SK-N-SH (cell line): ENCODE measurements at regions not wholly inside any gene's neighbourhood (a gene's known extent, or its start where the extent isn't known, plus 50 kb on each side); places are given as distances from the start of the nearest gene placed in this dataset.

Experiments used
- CTCF ChIA-PET: fragments of 300-600, 350-600 bp; formaldehyde crosslinking; extraction: SDS; loops from one replicate; lab custom pipeline; 2021; lab: Yijun Ruan, JAX
- POLR2A ChIA-PET: fragments of 350-600 bp; sonication (Branson Sonifier 250); formaldehyde crosslinking; extraction: SDS; loops from one replicate; lab custom pipeline; 2020; ENCODE audit warnings: antibody characterized with exemption, inconsistent platforms; lab: Yijun Ruan, JAX
- DNase-seq: peaks from one replicate; pipeline ENCODE4 v3.0.0; 2012
- H2AFZ ChIP-seq: fragments of 200-600 bp; sonication (generic); 2 replicates; pipeline ENCODE4 v1.8.1; 2016; ENCODE audit warnings: antibody characterized with exemption, mild to moderate bottlenecking, low read depth
- H3F3A ChIP-seq: fragments of 200-600 bp; sonication (generic); replicated peaks from 2 replicates; pipeline ENCODE3; 2016; ENCODE audit warnings: antibody characterized with exemption, mild to moderate bottlenecking; ENCODE audit not compliant: insufficient read depth
- H3K27ac ChIP-seq, 2 experiments: fragments of 200-500 bp in 1 of 2; fragments of 200-600 bp in 1 of 2; sonication (Bioruptor generic) in 1 of 2; sonication (generic), shearing (Covaris generic) in 1 of 2; 2 replicates each; pipeline versions ENCODE4 v1.5.1 to v1.6.1; 2014 to 2016; ENCODE audit warnings: low read depth in 2 of 2, inconsistent platforms in 1 of 2, low read length in 1 of 2, mild to moderate bottlenecking in 1 of 2, mixed read lengths in 1 of 2
- H3K27me3 ChIP-seq: fragments of 200-600 bp; sonication (generic), shearing (Covaris generic); 2 replicates; pipeline ENCODE4 v1.6.1; 2016; ENCODE audit warnings: mixed run types; ENCODE audit not compliant: insufficient read depth
- H3K36me3 ChIP-seq, 2 experiments: fragments of 200-500 bp in 1 of 2; fragments of 200-600 bp in 1 of 2; sonication (Bioruptor generic) in 1 of 2; sonication (generic) in 1 of 2; replicated peaks in 1 of 2; 2 replicates each; pipeline versions ENCODE3 to v1.5.1; 2014 to 2016; ENCODE audit warnings: low read length in 1 of 2, mild to moderate bottlenecking in 1 of 2; ENCODE audit not compliant: insufficient read depth in 2 of 2, control insufficient read depth in 1 of 2
- H3K4me1 ChIP-seq, 2 experiments: fragments of 200-500 bp in 1 of 2; fragments of 200-600 bp in 1 of 2; sonication (Bioruptor generic) in 1 of 2; sonication (generic), shearing (Covaris generic) in 1 of 2; 2 replicates each; pipeline versions ENCODE4 v1.5.1 to v1.6.1; 2014 to 2016; ENCODE audit warnings: low read depth in 1 of 2, low read length in 1 of 2, mixed run types in 1 of 2; ENCODE audit not compliant: insufficient read depth in 2 of 2, control insufficient read depth in 1 of 2
- H3K4me2 ChIP-seq: fragments of 200-600 bp; sonication (generic), shearing (Covaris generic); 2 replicates; pipeline ENCODE4 v1.6.1; 2017; ENCODE audit warnings: mixed run types
- H3K4me3 ChIP-seq, 2 experiments: fragments of 200-500 bp in 1 of 2; fragments of 200-600 bp in 1 of 2; sonication (Bioruptor generic) in 1 of 2; sonication (generic), shearing (Covaris generic) in 1 of 2; 2 replicates each; pipeline versions ENCODE4 v1.5.1 to v1.8.1; 2014 to 2016; ENCODE audit warnings: low read depth in 2 of 2, inconsistent platforms in 1 of 2, low read length in 1 of 2, mild to moderate bottlenecking in 1 of 2, mixed read lengths in 1 of 2, moderate library complexity in 1 of 2
- H3K79me2 ChIP-seq: fragments of 200-600 bp; sonication (generic); 2 replicates; pipeline ENCODE4 v1.8.1; 2017; ENCODE audit warnings: mild to moderate bottlenecking; ENCODE audit not compliant: insufficient read depth
- H3K9ac ChIP-seq: fragments of 200-600 bp; sonication (generic); 2 replicates; pipeline ENCODE4 v1.6.1; 2017; ENCODE audit warnings: mixed run types
- H3K9me2 ChIP-seq: fragments of 200-600 bp; sonication (generic); 2 replicates; pipeline ENCODE4 v1.6.1; 2017; ENCODE audit warnings: mixed run types
- H3K9me3 ChIP-seq: fragments of 200-600 bp; sonication (generic); 2 replicates; pipeline ENCODE4 v1.6.1; 2017; ENCODE audit warnings: mixed run types, mild to moderate bottlenecking, moderate library complexity
- H4K20me1 ChIP-seq: fragments of 200-600 bp; sonication (generic); 2 replicates; pipeline ENCODE4 v1.6.1; 2017; ENCODE audit warnings: mild to moderate bottlenecking, mixed run types; ENCODE audit not compliant: insufficient read depth
- CHD2 ChIP-seq: fragments of 150-350 bp; IDR thresholded peaks from 2 replicates; pipeline ENCODE4 v1.6.1; 2018; ENCODE audit warnings: low read length; ENCODE audit not compliant: partially characterized antibody
- EP300 ChIP-seq, 2 experiments: IDR thresholded peaks; 2 replicates each; pipeline versions ENCODE4 v1.4.0 to v1.6.1; 2012; ENCODE audit warnings: borderline replicate concordance in 1 of 2, low read depth in 1 of 2, low read length in 1 of 2
- GATA2 ChIP-seq: sonication (generic); formaldehyde crosslinking; IDR thresholded peaks from 2 replicates; pipeline ENCODE4 v1.5.0; 2020; ENCODE audit warnings: mild to moderate bottlenecking, missing genetic modification reagents
- JUND ChIP-seq: IDR thresholded peaks from 2 replicates; pipeline ENCODE4 v1.4.0; 2012
- MXI1 ChIP-seq: IDR thresholded peaks from 2 replicates; pipeline ENCODE4 v1.6.1; 2012; ENCODE audit warnings: mild to moderate bottlenecking, low read depth, low read length, improper control_type of control experiment
- RXRA ChIP-seq: IDR thresholded peaks from 2 replicates; pipeline ENCODE4 v1.4.0; 2012; ENCODE audit warnings: low read depth, mild to moderate bottlenecking, borderline replicate concordance
- ZBTB33 ChIP-seq: IDR thresholded peaks from 2 replicates; pipeline ENCODE4 v1.4.0; 2012; ENCODE audit warnings: low read depth, borderline replicate concordance
- WGBS: methylation state at CpG from one replicate; pipeline ENCODE4 v1.1.6; 2017; ENCODE audit warnings: low lambda C conversion rate; 5-methylcytosine and 5-hydroxymethylcytosine counted together
- TF ChIP-seq, protein P1 (sequence below): fragments of 200-600 bp; sonication (generic); IDR thresholded peaks from 2 replicates; pipeline ENCODE4 v1.6.1; 2017; ENCODE audit warnings: antibody characterized with exemption, mild to moderate bottlenecking, moderate library complexity
- TF ChIP-seq, protein P2 (sequence below): IDR thresholded peaks from 2 replicates; pipeline ENCODE4; 2012

DNA sequence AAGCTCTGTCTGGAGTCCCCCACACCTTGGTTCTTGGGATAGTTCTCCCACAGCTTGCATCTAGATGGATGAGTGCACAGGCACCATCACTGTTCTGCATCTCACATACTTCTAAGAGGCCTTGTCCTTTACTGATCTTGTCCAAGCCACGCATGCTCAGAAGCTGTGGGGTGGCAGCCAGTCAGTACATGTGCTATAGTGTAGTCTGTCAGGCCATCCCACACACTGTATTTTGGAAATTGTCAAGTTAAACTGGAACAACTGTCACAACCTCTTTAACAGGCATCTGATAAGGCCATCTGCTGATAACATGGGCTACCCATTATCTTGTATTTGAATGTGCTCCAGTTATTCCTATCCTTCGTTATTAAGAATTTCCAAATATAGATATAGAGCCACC lies 296.5 kb upstream of the AZI2 start:
- ChIA-PET POLR2A (no interaction called here), CTCF (interaction anchor here (2.0 kb wide), 1 partner anchor 23 kb away, joined by 8 read pairs; no protein-coding TSS in a partner anchor)
- TF ChIP-seq, protein P1, sequence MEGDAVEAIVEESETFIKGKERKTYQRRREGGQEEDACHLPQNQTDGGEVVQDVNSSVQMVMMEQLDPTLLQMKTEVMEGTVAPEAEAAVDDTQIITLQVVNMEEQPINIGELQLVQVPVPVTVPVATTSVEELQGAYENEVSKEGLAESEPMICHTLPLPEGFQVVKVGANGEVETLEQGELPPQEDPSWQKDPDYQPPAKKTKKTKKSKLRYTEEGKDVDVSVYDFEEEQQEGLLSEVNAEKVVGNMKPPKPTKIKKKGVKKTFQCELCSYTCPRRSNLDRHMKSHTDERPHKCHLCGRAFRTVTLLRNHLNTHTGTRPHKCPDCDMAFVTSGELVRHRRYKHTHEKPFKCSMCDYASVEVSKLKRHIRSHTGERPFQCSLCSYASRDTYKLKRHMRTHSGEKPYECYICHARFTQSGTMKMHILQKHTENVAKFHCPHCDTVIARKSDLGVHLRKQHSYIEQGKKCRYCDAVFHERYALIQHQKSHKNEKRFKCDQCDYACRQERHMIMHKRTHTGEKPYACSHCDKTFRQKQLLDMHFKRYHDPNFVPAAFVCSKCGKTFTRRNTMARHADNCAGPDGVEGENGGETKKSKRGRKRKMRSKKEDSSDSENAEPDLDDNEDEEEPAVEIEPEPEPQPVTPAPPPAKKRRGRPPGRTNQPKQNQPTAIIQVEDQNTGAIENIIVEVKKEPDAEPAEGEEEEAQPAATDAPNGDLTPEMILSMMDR = no peak
- peak; percentile 79; the same call in 1 of the 2 replicates for TF ChIP-seq MXI1
- no peak for TF ChIP-seq CHD2
- peak; percentile 34; the same call in 1 of the 2 replicates for TF ChIP-seq GATA2 (CRISPR knock-in tag)
- H3K4me1 ChIP-seq = peaks cover 0 to 14% of the 10 kb centered on the region in 2 experiments; a peak in 2 of 4 replicates
- H3F3A ChIP-seq = no peaks in the 10 kb centered on the region
- H3K4me2 ChIP-seq = no peak overlapping the region
- H3K27ac ChIP-seq = peak overlapping the region in 1 of 2 experiments; percentile 40; a peak in 1 of 4 replicates
- 29% methylated on average over 2 of the region's 2 CpGs for WGBS
- no peaks in the 10 kb centered on the region for H4K20me1 ChIP-seq
- no peaks in the 10 kb centered on the region for H3K36me3 ChIP-seq
- H3K9me2 ChIP-seq = no peaks in the 10 kb centered on the region
- H3K9ac ChIP-seq = no peak overlapping the region
- DNase-seq = peak; percentile 20
- no peaks in the 10 kb centered on the region for H3K79me2 ChIP-seq
- no peak overlapping the region for H2AFZ ChIP-seq
- no peak overlapping the region for H3K4me3 ChIP-seq
- no peaks in the 10 kb centered on the region for H3K27me3 ChIP-seq
- no peaks in the 10 kb centered on the region for H3K9me3 ChIP-seq

DNA sequence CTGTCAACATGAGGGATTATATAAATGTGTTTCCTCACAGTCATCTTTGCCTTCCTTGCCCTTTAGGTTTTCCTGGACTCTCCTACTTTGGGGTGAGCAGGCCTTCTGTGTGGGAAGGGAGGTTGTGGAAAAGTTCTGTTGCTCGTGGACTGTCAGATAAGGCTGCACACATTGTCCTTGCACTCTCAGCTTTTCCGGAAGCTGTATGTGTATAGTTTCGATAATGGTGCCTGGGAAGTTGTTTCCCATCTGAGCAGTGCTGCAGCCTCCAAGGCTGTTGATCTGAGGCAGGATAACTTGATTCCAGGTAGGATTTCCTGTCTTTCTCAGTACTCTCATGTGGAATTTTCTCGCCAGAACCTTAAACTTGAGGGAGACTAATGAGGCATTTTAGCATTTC lies 297.8 kb upstream of the AZI2 start:
- Histone ChIP-seq H3K4me3 (no peak overlapping the region), H3F3A (no peaks in the 10 kb centered on the region), H3K4me1 (peaks cover 0 to 14% of the 10 kb centered on the region in 2 experiments; a peak in 2 of 4 replicates), H2AFZ (no peak overlapping the region), H3K9me2 (no peaks in the 10 kb centered on the region), H3K79me2 (no peaks in the 10 kb centered on the region), H3K36me3 (no peaks in the 10 kb centered on the region), H4K20me1 (no peaks in the 10 kb centered on the region), H3K9ac (no peak overlapping the region), H3K9me3 (no peaks in the 10 kb centered on the region), H3K27ac (peak overlapping the region in 1 of 2 experiments; percentile 47; a peak in 2 of 4 replicates), H3K4me2 (no peak overlapping the region), H3K27me3 (no peaks in the 10 kb centered on the region)
- POLR2A ChIA-PET = no interaction called here
- WGBS = 45% methylated on average over 4 of the region's 4 CpGs
- CTCF ChIA-PET = interaction anchor here (1.1 to 2.0 kb wide), 4 partner anchors 11 to 66 kb away, joined by 3 to 8 read pairs (median 4); no protein-coding TSS in a partner anchor
- TF ChIP-seq JUND (no peak), GATA2 (CRISPR knock-in tag) (peak; percentile 26; the same call in 1 of the 2 replicates), EP300 (IDR thresholded peaks at IDR 0.05; ENCODE audit: borderline replicate concordance in 1 of 2, low read depth in 1 of 2, low read length in 1 of 2) (no peak), ZBTB33 (no peak), RXRA (no peak)
- TF ChIP-seq, protein P2, sequence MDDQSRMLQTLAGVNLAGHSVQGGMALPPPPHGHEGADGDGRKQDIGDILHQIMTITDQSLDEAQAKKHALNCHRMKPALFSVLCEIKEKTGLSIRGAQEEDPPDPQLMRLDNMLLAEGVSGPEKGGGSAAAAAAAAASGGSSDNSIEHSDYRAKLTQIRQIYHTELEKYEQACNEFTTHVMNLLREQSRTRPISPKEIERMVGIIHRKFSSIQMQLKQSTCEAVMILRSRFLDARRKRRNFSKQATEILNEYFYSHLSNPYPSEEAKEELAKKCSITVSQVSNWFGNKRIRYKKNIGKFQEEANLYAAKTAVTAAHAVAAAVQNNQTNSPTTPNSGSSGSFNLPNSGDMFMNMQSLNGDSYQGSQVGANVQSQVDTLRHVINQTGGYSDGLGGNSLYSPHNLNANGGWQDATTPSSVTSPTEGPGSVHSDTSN = no peak
- DNase-seq = peak; percentile 7
